ENCODE measurements at regions not wholly inside any gene's neighbourhood (a gene's known extent, or its start where the extent isn't known, plus 50 kb on each side); places are given as distances from the start of the nearest gene placed in this dataset.
A peak's percentile ranks its signal among the peaks of the same experiment; 100 is the strongest.
"Not testable (repeated sequence)": the region's sequence is repeated elsewhere in the genome, so short reads cannot be mapped to it uniquely, and the experiment has no call there.

DNA sequence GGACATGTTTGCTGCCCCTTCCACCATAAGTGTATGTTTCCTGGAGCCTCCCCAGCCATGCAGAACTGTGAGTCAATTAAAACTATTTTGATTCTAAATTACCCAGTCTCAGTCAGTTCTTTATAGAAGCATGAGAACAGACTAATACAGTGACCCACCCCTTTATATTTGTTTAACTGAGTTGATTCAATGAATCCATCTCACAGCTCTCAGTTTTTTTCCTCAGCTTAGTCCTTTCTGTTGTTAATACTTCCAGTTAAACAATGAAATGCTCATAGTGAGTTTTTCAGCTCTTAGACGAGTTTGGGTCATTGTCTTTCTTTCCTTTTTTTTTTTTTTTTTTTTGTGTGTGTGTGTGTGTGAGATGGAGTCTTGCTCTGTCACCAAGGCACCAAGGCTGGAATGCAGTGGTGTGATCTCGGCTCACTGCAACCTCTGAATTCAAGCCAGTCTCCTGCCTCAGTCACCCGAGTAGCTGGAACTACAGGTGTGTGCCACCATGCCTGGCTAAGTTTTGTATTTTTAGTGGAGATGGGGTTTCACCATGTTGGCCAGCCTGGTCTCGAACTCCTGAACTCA, 627.4 kb downstream of the SPATA31A7 start:
- intact Hi-C loops (cut with DNase I); DNase-seq (ENCODE audit: low spot score): not testable (repeated sequence)

DNA sequence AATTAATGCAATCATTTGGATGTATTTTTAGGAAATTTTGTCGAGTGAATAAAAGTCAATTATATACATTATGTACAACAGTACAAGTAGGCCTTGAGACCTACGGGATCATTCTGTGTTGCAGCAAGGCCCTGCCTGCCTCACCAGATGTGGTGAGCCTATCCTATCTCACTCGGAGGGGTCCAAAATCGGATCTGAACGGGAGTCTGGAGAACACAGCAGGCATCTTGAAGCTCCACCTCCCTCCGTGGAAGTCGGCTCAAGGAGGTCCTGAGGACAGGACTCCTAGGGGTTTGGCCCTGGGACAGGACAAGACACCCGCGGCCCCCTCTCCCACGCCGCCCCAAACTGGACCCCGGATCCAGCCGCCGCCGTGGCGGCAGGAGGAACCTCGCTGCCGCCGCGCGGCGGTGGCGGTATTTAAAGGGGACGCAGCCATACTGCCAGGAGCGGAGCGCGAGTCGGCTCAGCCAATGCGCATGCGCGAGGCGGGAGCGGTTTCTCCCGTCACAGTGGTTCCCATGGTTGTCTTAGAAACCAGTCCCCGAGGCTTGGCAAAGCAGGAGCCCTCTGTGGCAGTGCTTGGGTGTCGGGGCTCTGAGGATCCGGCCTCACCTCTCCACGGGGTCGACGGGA, 663.9 kb downstream of the SPATA31A7 start:
- intact Hi-C loops (cut with DNase I), result not testable (repeated sequence)
- peak; percentile 97 for DNase-seq (ENCODE audit: low spot score)

DNA sequence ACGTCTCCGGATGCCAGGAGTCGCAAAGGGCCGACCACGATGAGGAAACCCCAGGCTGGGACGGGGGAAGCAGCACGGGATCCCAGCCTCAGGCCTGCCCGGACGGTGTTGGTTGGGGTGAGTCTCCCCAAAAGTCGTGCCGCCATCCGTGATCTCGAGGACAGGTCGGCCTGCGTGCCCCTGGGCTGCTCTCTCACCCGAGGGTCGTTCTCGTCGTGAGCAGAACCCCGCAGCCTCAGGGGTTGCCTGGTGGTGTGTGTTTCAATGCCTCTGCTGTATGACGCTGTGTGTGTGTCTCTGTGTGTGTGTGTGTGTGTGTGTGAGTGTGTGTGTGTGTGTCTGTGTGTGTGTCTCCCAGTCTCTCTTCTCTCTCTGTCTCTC, 664.4 kb downstream of the SPATA31A7 start:
- peak; percentile 75 for DNase-seq (ENCODE audit: low spot score)
- intact Hi-C loops (cut with DNase I), result not testable (repeated sequence)

DNA sequence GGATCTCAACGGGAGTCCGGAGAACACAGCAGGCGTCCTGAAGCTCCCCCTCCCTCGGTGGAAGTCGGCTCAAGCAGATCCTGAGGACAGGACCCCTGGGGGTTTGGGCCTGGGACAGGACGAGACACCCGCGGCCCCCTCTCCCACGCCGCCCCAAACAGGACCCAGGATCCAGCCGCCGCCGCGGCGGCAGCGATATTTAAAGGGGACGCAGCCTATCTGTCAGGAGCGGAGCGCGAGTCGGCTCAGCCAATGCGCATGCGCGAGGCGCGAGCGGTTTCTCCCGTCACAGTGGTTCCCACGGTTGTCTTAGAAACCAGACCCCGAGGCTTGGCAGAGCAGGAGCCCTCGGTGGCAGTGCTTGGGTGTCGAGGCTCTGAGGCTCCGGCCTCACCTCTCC, 666.4 kb downstream of the SPATA31A7 start:
- DNase-seq (ENCODE audit: low spot score); intact Hi-C loops (cut with DNase I): not testable (repeated sequence)

DNA sequence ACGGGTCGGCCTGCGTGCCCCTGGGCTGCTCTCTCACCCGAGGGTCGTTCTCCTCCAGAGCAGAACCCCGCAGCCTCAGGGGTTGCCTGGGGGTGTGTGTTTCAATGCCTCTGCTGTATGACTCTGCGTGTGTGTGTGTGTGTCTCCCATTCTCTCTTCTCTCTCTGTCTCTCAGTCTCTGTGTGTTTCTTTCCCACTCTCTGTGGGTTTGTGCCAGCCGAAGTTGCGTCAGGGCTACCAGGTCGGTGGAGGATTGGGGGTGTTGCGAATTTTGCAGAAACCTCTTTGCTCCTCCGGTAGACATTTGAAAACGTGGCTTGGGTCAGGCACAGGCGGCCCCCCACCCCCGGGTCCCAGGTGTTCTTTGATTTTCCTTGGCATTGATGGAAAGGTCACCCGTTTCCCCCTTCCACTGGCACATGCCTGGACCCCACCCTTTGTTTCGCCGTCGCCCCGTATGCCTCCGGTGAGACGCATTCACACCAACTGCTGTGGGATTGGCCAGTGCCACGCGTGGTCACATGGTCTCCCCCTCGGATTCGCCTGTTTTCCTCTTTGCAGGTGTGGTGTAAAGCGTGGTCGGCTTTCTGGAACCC, 667.1 kb downstream of the SPATA31A7 start:
- intact Hi-C loops (cut with DNase I), result not testable (repeated sequence)
- peak; percentile 75 for DNase-seq (ENCODE audit: low spot score)

DNA sequence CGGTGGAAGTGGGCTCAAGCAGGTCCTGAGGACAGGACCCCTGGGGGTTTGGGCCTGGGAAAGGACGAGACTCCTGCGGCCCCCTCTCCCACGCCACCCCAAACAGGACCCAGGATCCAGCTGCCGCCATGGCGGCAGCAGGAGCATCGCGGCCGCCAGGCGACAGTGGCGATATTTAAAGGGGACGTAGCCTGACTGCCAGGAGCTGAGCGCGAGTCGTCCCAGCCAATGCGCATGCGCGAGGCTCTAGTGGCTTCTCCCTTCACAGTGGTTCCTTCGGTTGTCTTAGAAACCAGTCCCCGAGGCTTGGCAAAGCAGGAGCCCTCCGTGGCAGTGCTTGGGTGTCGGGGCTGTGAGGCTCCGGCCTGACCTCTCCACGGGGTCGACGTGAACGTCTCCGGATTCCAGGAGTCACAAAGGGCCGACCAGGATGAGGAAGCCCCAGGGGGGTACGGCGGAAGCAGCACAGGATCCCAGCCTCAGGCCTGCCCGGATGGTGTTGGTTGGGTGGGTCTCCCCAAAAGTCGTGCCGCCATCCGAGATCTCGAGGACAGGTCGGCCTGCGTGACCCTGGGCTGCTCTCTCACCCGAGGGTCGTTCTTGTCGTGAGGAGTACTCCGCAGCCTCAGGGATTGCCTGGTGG, 668.0 kb downstream of the SPATA31A7 start:
- DNase-seq (ENCODE audit: low spot score), result not testable (repeated sequence)

DNA sequence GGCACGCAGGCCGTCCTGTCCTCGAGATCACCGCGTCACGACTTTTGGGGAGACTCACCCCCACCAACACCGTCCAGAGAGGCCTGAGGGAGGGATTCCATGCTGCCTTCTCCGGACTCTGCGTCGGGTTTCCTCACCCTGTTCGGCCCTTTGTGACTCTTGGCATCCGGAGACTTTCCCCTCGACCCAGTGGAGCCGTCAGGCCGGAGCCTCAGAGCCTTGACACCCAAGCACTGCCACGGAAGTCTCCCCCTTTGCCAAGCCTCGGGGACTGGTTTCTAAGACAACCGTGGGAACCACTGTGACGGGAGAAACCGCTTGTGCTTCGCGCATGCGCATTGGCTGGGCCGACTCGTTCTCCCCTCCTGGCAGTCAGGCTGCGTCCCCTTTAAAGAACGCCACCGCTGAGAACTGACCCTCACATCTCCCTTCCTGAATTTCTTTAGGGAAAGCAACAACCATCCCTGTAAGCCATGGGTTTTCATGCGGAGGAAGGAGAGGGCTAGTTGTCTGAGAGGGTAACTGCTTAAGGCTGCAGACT, 672.7 kb downstream of the SPATA31A7 start:
- intact Hi-C loops (cut with DNase I), result not testable (repeated sequence)
- DNase-seq (ENCODE audit: low spot score), result peak; percentile 89

More for the DNA sequence above, 668.0 kb downstream of the SPATA31A7 start:
- intact Hi-C loops (cut with DNase I), result not testable (repeated sequence)

DNA sequence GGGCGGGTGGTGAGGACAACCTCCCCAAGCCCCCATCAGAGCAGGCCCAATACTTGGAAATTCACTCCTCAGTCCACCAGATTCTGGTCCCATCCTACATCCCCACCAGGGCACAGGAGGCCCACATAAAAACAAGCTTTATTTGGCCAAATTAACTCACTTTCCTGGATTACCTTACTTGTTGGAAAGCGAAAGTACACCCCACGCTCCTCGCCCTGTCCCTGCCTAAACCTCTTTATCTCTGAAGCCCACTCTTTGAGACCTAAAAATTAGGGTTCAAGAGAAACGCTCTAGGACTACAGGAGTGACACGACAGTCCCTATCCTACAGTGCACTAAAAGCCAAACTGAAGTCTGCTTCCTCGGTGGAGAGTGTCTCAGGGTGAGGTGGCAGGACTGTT, 674.6 kb downstream of the SPATA31A7 start:
- intact Hi-C loops (cut with DNase I), result not testable (repeated sequence)
- DNase-seq (ENCODE audit: low spot score), result peak; percentile 70

DNA sequence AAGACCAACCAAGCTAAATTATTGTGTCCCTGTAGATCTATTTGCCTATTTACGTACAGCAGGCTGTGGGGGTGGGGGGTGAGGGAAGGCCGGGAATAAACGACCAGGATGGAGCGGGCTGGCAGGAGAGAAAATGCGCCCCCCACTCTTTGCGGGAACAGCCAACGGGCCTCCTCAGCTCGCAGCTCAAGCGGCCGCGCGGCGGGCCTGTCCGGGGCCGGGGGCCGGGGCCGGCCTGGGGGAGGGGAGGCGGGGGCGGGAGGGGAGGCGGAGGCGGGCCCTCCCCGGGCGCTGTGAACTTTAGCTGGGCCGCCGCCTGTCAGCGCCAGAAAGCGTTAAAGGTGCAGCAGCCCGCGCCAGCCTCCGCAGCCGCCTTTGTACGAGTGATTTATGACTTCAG, 679.1 kb downstream of the SPATA31A7 start:
- intact Hi-C loops (cut with DNase I); DNase-seq (ENCODE audit: low spot score): not testable (repeated sequence)

DNA sequence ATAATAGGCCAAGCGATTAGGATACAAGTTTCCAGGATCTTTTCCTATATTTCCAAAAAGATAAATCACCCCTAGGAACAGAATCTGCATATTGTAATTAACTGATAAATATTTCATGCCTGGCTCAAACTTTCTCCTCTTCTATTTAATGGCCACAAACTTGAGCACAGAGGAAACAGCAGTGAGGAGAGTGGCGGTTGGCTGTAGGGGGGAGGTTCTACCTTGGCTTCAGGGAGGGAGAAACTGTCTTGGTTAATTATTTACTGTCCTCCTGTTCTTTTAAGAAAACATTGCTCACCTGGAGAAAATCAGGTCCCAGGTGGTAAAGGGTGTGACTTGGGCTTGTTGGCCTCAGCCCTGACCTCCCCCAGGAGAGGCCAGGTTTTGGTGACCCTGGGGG, 682.5 kb downstream of the SPATA31A7 start:
- intact Hi-C loops (cut with DNase I), result not testable (repeated sequence)

More for the DNA sequence above, 682.5 kb downstream of the SPATA31A7 start:
- not testable (repeated sequence) for DNase-seq (ENCODE audit: low spot score)

All from cardiac septum (tissue), 1 donor.